GM23338 (cell line): ENCODE measurements at regions not wholly inside any gene's neighbourhood (a gene's known extent, or its start where the extent isn't known, plus 50 kb on each side); places are given as distances from the start of the nearest gene placed in this dataset.
"Not testable (repeated sequence)": the region's sequence is repeated elsewhere in the genome, so short reads cannot be mapped to it uniquely, and the experiment has no call there.

Experiments used
- CREB1 ChIP-seq: fragments of 250-450 bp; sonication (Bioruptor Pico); IDR thresholded peaks from 2 replicates; pipeline ENCODE4 v1.5.0; 2020; ENCODE audit warnings: low read depth, mild to moderate bottlenecking, moderate library complexity
- CTCF ChIP-seq, 2 experiments: fragments of 200-600 bp in 1 of 2; sonication (generic) in 1 of 2; conservative IDR thresholded peaks; 2 replicates each; pipeline versions ENCODE4 v1.5.1 to v1.6.1; 2016 to 2017; ENCODE audit warnings: antibody characterized with exemption in 2 of 2, low read depth in 2 of 2, mild to moderate bottlenecking in 2 of 2, moderate library complexity in 1 of 2
- ETS1 ChIP-seq: IDR thresholded peaks from 2 replicates; pipeline ENCODE4 v1.6.1; 2016; ENCODE audit warnings: antibody characterized with exemption
- EZH2 ChIP-seq: fragments of 200-600 bp; sonication (generic); IDR thresholded peaks from one replicate; pipeline ENCODE4 v1.8.0; 2017; ENCODE audit warnings: antibody characterized with exemption, mild to moderate bottlenecking, low read depth; ENCODE audit not compliant: unreplicated experiment
- EZH2phosphoT487 ChIP-seq: fragments of 200-600 bp; sonication (generic); IDR thresholded peaks from one replicate; pipeline ENCODE4 v1.8.1; 2018; ENCODE audit warnings: antibody characterized with exemption; ENCODE audit not compliant: unreplicated experiment
- NANOG ChIP-seq: IDR thresholded peaks from 2 replicates; pipeline ENCODE4 v1.6.1; 2016; ENCODE audit warnings: antibody characterized with exemption, borderline replicate concordance
- POLR2AphosphoS5 ChIP-seq: IDR thresholded peaks from 2 replicates; pipeline ENCODE4 v1.6.1; 2016; ENCODE audit warnings: antibody characterized with exemption, low read depth
- REST ChIP-seq: IDR thresholded peaks from one replicate; pipeline ENCODE4 v1.6.1; 2018; ENCODE audit warnings: antibody characterized with exemption; ENCODE audit not compliant: unreplicated experiment
- STAT1 ChIP-seq: IDR thresholded peaks from one replicate; pipeline ENCODE4 v1.6.1; 2016; ENCODE audit warnings: antibody characterized with exemption; ENCODE audit not compliant: unreplicated experiment

DNA sequence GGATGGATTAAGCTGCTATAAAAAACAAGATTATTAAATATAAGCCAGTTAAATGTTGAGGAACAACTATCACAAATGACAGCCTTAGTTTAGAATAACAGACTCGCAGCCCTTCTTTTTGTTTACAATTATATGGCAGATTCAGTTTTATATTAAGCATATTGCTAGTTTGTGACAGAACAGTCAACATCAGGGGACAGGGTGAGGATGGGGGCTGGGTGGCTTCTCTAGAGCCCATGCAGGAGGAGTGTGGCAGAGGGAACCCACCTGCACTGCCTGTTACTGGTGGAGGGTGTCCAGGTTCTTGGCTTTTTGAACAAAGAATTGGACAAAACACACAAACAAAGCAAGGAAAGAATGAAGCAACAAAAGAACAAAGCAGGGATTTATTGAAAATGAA lies 799.7 kb downstream of the PRIM2 start:
- not testable (repeated sequence) for TF ChIP-seq CTCF (conservative IDR thresholded peaks at IDR 0.05; ENCODE audit: low read depth in 2 of 2); EZH2; REST; POLR2AphosphoS5; EZH2phosphoT487; CREB1; NANOG; STAT1; ETS1
